ENCODE measurements at regions not wholly inside any gene's neighbourhood (a gene's known extent, or its start where the extent isn't known, plus 50 kb on each side); places are given as distances from the start of the nearest gene placed in this dataset.

DNA sequence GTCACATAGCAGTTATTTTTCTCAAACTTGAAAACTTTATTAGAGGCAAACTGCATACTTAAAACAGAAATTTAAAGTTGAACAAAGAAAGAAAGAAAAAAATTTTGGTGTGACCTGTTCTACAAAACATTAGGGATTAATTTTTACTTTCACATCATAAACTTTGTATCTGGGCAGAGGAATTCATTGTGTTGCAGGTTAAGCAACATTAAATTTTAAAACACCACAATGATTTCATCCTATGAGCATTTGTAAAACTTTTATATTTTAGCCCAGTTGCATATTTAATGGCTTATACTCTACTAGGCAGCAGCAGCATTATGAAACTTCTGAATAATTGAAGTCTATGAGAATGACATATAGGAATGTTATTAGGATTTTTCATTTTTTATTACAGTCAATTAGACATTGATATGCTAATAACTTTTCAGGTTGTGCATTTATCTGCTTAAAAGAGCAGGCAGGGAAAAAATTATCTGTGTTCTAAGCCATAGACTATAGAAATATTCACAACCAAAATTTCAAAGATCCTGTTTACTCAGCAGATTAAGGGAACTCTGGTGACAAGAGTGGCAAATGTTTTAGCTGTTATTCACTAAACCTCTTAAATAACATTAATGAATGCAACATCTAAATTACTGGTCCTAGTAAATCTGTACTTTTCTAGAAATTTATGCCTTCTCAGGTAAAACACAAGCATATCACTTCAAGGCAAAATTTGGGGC lies 1088.5 kb upstream of the CDH6 start:
- TF ChIP-seq RAD21 (IDR thresholded peaks at IDR 0.05; ENCODE audit: low read depth) (no peak), REST (IDR thresholded peaks at IDR 0.05; ENCODE audit: low read depth) (no peak), MAX (IDR thresholded peaks at IDR 0.05) (no peak), CEBPB (IDR thresholded peaks at IDR 0.05) (no peak), TCF12 (IDR thresholded peaks at IDR 0.05; ENCODE audit: low read depth) (no peak), TEAD4 (IDR thresholded peaks at IDR 0.05) (no peak), EP300 (IDR thresholded peaks at IDR 0.05; ENCODE audit: borderline replicate concordance) (no peak), FOXM1 (IDR thresholded peaks at IDR 0.05; ENCODE audit: borderline replicate concordance, low read depth) (no peak), EGR1 (IDR thresholded peaks at IDR 0.05) (no peak), YY1 (IDR thresholded peaks at IDR 0.05; ENCODE audit: low read depth) (no peak), ZBTB7A (IDR thresholded peaks at IDR 0.05; ENCODE audit: low read depth) (no peak)
- TF ChIP-seq, protein P1, sequence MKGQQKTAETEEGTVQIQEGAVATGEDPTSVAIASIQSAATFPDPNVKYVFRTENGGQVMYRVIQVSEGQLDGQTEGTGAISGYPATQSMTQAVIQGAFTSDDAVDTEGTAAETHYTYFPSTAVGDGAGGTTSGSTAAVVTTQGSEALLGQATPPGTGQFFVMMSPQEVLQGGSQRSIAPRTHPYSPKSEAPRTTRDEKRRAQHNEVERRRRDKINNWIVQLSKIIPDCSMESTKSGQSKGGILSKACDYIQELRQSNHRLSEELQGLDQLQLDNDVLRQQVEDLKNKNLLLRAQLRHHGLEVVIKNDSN (IDR thresholded peaks at IDR 0.05): no peak

GRCh38 chr5:30103452-30104202 lies 1089.9 kb upstream of the CDH6 start:
- TF ChIP-seq FOXM1 (IDR thresholded peaks at IDR 0.05; ENCODE audit: borderline replicate concordance, low read depth) (no peak), REST (IDR thresholded peaks at IDR 0.05; ENCODE audit: low read depth) (no peak), EP300 (IDR thresholded peaks at IDR 0.05; ENCODE audit: borderline replicate concordance) (no peak), MAX (IDR thresholded peaks at IDR 0.05) (no peak), NFIC (IDR thresholded peaks at IDR 0.05) (no peak), EGR1 (IDR thresholded peaks at IDR 0.05) (no peak), ZBTB7A (IDR thresholded peaks at IDR 0.05; ENCODE audit: low read depth) (no peak), TCF12 (IDR thresholded peaks at IDR 0.05; ENCODE audit: low read depth) (no peak), RAD21 (IDR thresholded peaks at IDR 0.05; ENCODE audit: low read depth) (no peak), CEBPB (IDR thresholded peaks at IDR 0.05) (no peak), CREB1 (IDR thresholded peaks at IDR 0.05; ENCODE audit: low read depth) (no peak), YY1 (IDR thresholded peaks at IDR 0.05; ENCODE audit: low read depth) (no peak), TAF1 (IDR thresholded peaks at IDR 0.05; ENCODE audit: low read depth) (no peak), TEAD4 (IDR thresholded peaks at IDR 0.05) (no peak)
- TF ChIP-seq, protein P1 (IDR thresholded peaks at IDR 0.05): no peak

GRCh38 chr5:30103052-30103451 lies 1090.4 kb upstream of the CDH6 start:
- TF ChIP-seq REST (IDR thresholded peaks at IDR 0.05; ENCODE audit: low read depth) (no peak), TAF1 (IDR thresholded peaks at IDR 0.05; ENCODE audit: low read depth) (no peak), EGR1 (IDR thresholded peaks at IDR 0.05) (no peak), CREB1 (IDR thresholded peaks at IDR 0.05; ENCODE audit: low read depth) (no peak), CEBPB (IDR thresholded peaks at IDR 0.05) (no peak), YY1 (IDR thresholded peaks at IDR 0.05; ENCODE audit: low read depth) (no peak), NFIC (IDR thresholded peaks at IDR 0.05) (no peak), TCF12 (IDR thresholded peaks at IDR 0.05; ENCODE audit: low read depth) (no peak), FOXM1 (IDR thresholded peaks at IDR 0.05; ENCODE audit: borderline replicate concordance, low read depth) (no peak), ZBTB7A (IDR thresholded peaks at IDR 0.05; ENCODE audit: low read depth) (no peak), TEAD4 (IDR thresholded peaks at IDR 0.05) (no peak), MAX (IDR thresholded peaks at IDR 0.05) (no peak), RAD21 (IDR thresholded peaks at IDR 0.05; ENCODE audit: low read depth) (no peak)
- TF ChIP-seq, protein P1 (IDR thresholded peaks at IDR 0.05): no peak

Data from Ishikawa (cell line).